Prostate gland (tissue), 2 donors: ENCODE measurements at regions not wholly inside any gene's neighbourhood (a gene's known extent, or its start where the extent isn't known, plus 50 kb on each side); places are given as distances from the start of the nearest gene placed in this dataset.
"Not testable (repeated sequence)": the region's sequence is repeated elsewhere in the genome, so short reads cannot be mapped to it uniquely, and the experiment has no call there.

ENCODE experiments used
- CTCF ChIP-seq, 4 experiments: fragments of 200-600 bp in 2 of 4; fragments of 450-650 bp in 2 of 4; sonication (generic) in 2 of 4; IDR thresholded peaks; 1 replicate in 3 of 4; 2 replicates in 1 of 4; pipeline ENCODE4 v1.5.1; 2016 to 2019; ENCODE audit warnings: antibody characterized with exemption in 4 of 4, mild to moderate bottlenecking in 2 of 4, moderate library complexity in 2 of 4
- POLR2A ChIP-seq: fragments of 450-650 bp; IDR thresholded peaks from one replicate; pipeline ENCODE4 v1.6.1; 2016; ENCODE audit warnings: antibody characterized with exemption, mild to moderate bottlenecking
- POLR2AphosphoS5 ChIP-seq: sonication (generic); formaldehyde crosslinking; IDR thresholded peaks from one replicate; pipeline ENCODE4 v1.6.1; 2017; ENCODE audit warnings: antibody characterized with exemption

- TF ChIP-seq POLR2AphosphoS5; POLR2A; CTCF (IDR thresholded peaks at IDR 0.05): not testable (repeated sequence)
These were observed 886.7 kb downstream of the FAT4 start for GRCh38 chr4:126201251-126202138.
